Neural crest cell (in vitro differentiated cells): ENCODE measurements at regions not wholly inside any gene's neighbourhood (a gene's known extent, or its start where the extent isn't known, plus 50 kb on each side); places are given as distances from the start of the nearest gene placed in this dataset.

ENCODE experiments used
- DNase-seq: peaks from one replicate; pipeline ENCODE4 v3.0.0; 2021; ENCODE audit warnings: low read depth, mixed read lengths, low spot score
- H3K27ac Mint-ChIP-seq: one replicate; pipeline ENCODE4 v1.8.0; 2021; ENCODE audit warnings: mild to moderate bottlenecking, mixed read lengths; ENCODE audit not compliant: unreplicated experiment
- H3K27me3 Mint-ChIP-seq: 2 replicates; pipeline ENCODE4 v1.8.0; 2021; ENCODE audit warnings: low read depth, mild to moderate bottlenecking, mixed read lengths
- H3K36me3 Mint-ChIP-seq: 2 replicates; pipeline ENCODE4 v1.8.0; 2021; ENCODE audit warnings: low read depth, mild to moderate bottlenecking, mixed read lengths
- H3K4me1 Mint-ChIP-seq: 2 replicates; pipeline ENCODE4 v1.8.0; 2021; ENCODE audit warnings: mixed read lengths
- H3K4me3 Mint-ChIP-seq: one replicate; pipeline ENCODE4 v1.8.0; 2021; ENCODE audit warnings: mild to moderate bottlenecking, mixed read lengths
- H3K9me3 Mint-ChIP-seq: 2 replicates; pipeline ENCODE4 v1.8.0; 2021; ENCODE audit warnings: mixed read lengths
- CTCF ChIP-seq: fragments of 200-600 bp; sonication (generic); conservative IDR thresholded peaks from 2 replicates; pipeline ENCODE4 v1.5.0; 2021; ENCODE audit warnings: antibody characterized with exemption, mild to moderate bottlenecking

GRCh38 chr1:232274236-232274855 is 355.6 kb downstream of the SIPA1L2 start:
- no peaks in the 10 kb centered on the region for H3K36me3 Mint-ChIP-seq
- no peak for DNase-seq
- H3K4me1 Mint-ChIP-seq, result no peaks in the 10 kb centered on the region
- TF ChIP-seq CTCF, result no peak
- no peak overlapping the region for H3K27ac Mint-ChIP-seq
- peaks cover 3% of the 10 kb centered on the region for H3K9me3 Mint-ChIP-seq
- no peak overlapping the region for H3K4me3 Mint-ChIP-seq
- no peaks in the 10 kb centered on the region for H3K27me3 Mint-ChIP-seq

GRCh38 chr1:232273011-232273410 is 356.9 kb downstream of the SIPA1L2 start:
- no peak for TF ChIP-seq CTCF
- Mint-ChIP-seq H3K9me3 (peaks cover 3% of the 10 kb centered on the region), H3K36me3 (no peaks in the 10 kb centered on the region), H3K27ac (no peak overlapping the region), H3K27me3 (no peaks in the 10 kb centered on the region), H3K4me1 (no peaks in the 10 kb centered on the region), H3K4me3 (no peak overlapping the region)
- DNase-seq, result no peak

DNA sequence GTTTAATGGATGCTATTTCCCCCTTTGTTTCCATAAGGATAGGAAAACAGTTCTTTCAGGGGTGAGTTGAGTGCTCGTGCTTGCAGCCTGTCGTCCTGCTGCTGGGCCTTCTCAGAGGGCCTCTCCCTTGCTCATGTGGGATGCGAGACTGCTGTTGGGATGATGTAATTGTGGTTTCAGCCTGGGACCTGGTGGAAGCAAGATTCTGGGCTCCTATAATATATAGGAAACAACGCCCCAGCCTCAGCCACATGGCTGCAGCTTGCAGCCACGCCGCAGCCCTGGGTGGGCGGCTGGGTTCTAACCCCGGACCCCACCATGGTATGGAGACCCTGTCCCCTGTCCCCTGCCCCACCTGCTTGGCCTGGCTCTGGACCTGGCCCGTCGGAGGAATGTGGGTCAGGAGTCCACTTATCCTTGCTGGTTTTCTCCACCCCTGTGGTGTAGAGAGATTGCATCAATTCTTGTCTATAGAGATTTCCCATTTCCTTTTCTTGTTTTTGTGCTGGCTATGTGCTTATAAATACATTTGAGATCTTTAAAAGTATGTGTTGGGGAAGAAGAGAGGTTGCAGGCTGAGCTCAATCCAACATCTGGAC is 357.8 kb downstream of the SIPA1L2 start:
- no peak overlapping the region for H3K27ac Mint-ChIP-seq
- no peak for DNase-seq
- H3K4me1 Mint-ChIP-seq, result no peaks in the 10 kb centered on the region
- no peak overlapping the region for H3K4me3 Mint-ChIP-seq
- H3K27me3 Mint-ChIP-seq, result no peaks in the 10 kb centered on the region
- H3K9me3 Mint-ChIP-seq, result peaks cover 3% of the 10 kb centered on the region
- TF ChIP-seq CTCF, result no peak
- no peaks in the 10 kb centered on the region for H3K36me3 Mint-ChIP-seq

- no peaks in the 10 kb centered on the region for H3K9me3 Mint-ChIP-seq
- no peak overlapping the region for H3K27ac Mint-ChIP-seq
- TF ChIP-seq CTCF, result no peak
- no peak for DNase-seq
- H3K36me3 Mint-ChIP-seq, result no peaks in the 10 kb centered on the region
- no peaks in the 10 kb centered on the region for H3K4me1 Mint-ChIP-seq
- H3K27me3 Mint-ChIP-seq, result no peaks in the 10 kb centered on the region
- H3K4me3 Mint-ChIP-seq, result no peak overlapping the region
Measured at GRCh38 chr1:232271299-232271698, 358.6 kb downstream of the SIPA1L2 start.

- Mint-ChIP-seq H3K27me3 (no peaks in the 10 kb centered on the region), H3K4me3 (no peak overlapping the region), H3K27ac (no peak overlapping the region), H3K4me1 (no peaks in the 10 kb centered on the region), H3K9me3 (no peaks in the 10 kb centered on the region), H3K36me3 (no peaks in the 10 kb centered on the region)
- TF ChIP-seq CTCF, result no peak
- DNase-seq, result no peak
Measured at GRCh38 chr1:232269988-232270387, 359.9 kb downstream of the SIPA1L2 start.
